ENCODE measurements at regions not wholly inside any gene's neighbourhood (a gene's known extent, or its start where the extent isn't known, plus 50 kb on each side); places are given as distances from the start of the nearest gene placed in this dataset.

- Histone ChIP-seq H3K27me3 (replicated peaks; ENCODE audit: insufficient read depth) (no peaks in the 10 kb centered on the region; the same call in 1 of the 2 replicates), H3K27ac (no peak overlapping the region), H3K79me2 (ENCODE audit: insufficient read depth) (no peaks in the 10 kb centered on the region), H3K9ac (no peak overlapping the region), H3K4me3 (no peak overlapping the region), H3K9me2 (ENCODE audit: insufficient read depth) (no peaks in the 10 kb centered on the region), H3F3A (ENCODE audit: insufficient read depth) (no peaks in the 10 kb centered on the region), H3K9me3 (ENCODE audit: low read depth) (no peaks in the 10 kb centered on the region), H3K36me3 (ENCODE audit: low read depth) (no peaks in the 10 kb centered on the region), H2AFZ (no peak overlapping the region), H3K4me2 (ENCODE audit: unreplicated experiment) (no peak overlapping the region), H4K20me1 (ENCODE audit: insufficient read depth) (no peaks in the 10 kb centered on the region), H3K4me1 (ENCODE audit: insufficient read depth) (no peaks in the 10 kb centered on the region)
- in situ Hi-C loops (cut with MboI) = no loop called here
- WGBS, 2 experiments (ENCODE audit: low coverage in 1 of 2, low lambda C conversion rate in 2 of 2, missing lambda C conversion rate in 2 of 2) = 24 to 27% methylated on average over 6 of the region's 6 CpGs
- TF ChIP-seq EZH2 (IDR thresholded peaks at IDR 0.05; ENCODE audit: insufficient read depth, poor library complexity, severe bottlenecking) = no peak
- no peak for TF ChIP-seq EZH2phosphoT487 (IDR thresholded peaks at IDR 0.05; ENCODE audit: insufficient read depth, low read depth)
- DNase-seq = no peak
Measured at GRCh38 chr1:209455661-209456358, 127.7 kb upstream of the CAMK1G start.

GRCh38 chr1:209456878-209457277 is 126.6 kb upstream of the CAMK1G start:
- no peaks in the 10 kb centered on the region for H3K9me3 ChIP-seq (ENCODE audit: low read depth)
- H4K20me1 ChIP-seq (ENCODE audit: insufficient read depth) = no peaks in the 10 kb centered on the region
- DNase-seq = peak; percentile 17
- no peaks in the 10 kb centered on the region for H3K36me3 ChIP-seq (ENCODE audit: low read depth)
- H3F3A ChIP-seq (ENCODE audit: insufficient read depth) = no peaks in the 10 kb centered on the region
- no peak overlapping the region for H3K4me2 ChIP-seq (ENCODE audit: unreplicated experiment)
- no peak overlapping the region for H3K27ac ChIP-seq
- H3K9ac ChIP-seq = no peak overlapping the region
- H3K4me1 ChIP-seq (ENCODE audit: insufficient read depth) = no peaks in the 10 kb centered on the region
- H2AFZ ChIP-seq = no peak overlapping the region
- WGBS, 2 experiments (ENCODE audit: low coverage in 1 of 2, low lambda C conversion rate in 2 of 2, missing lambda C conversion rate in 2 of 2) = 12 to 15% methylated on average over 1 of the region's 1 CpG
- in situ Hi-C loops (cut with MboI) = no loop called here
- no peaks in the 10 kb centered on the region for H3K79me2 ChIP-seq (ENCODE audit: insufficient read depth)
- TF ChIP-seq EZH2 (IDR thresholded peaks at IDR 0.05; ENCODE audit: insufficient read depth, poor library complexity, severe bottlenecking) = no peak
- no peak for TF ChIP-seq EZH2phosphoT487 (IDR thresholded peaks at IDR 0.05; ENCODE audit: insufficient read depth, low read depth)
- H3K4me3 ChIP-seq = no peak overlapping the region
- H3K9me2 ChIP-seq (ENCODE audit: insufficient read depth) = no peaks in the 10 kb centered on the region
- H3K27me3 ChIP-seq (replicated peaks; ENCODE audit: insufficient read depth) = no peaks in the 10 kb centered on the region; the same call in 1 of the 2 replicates

DNA sequence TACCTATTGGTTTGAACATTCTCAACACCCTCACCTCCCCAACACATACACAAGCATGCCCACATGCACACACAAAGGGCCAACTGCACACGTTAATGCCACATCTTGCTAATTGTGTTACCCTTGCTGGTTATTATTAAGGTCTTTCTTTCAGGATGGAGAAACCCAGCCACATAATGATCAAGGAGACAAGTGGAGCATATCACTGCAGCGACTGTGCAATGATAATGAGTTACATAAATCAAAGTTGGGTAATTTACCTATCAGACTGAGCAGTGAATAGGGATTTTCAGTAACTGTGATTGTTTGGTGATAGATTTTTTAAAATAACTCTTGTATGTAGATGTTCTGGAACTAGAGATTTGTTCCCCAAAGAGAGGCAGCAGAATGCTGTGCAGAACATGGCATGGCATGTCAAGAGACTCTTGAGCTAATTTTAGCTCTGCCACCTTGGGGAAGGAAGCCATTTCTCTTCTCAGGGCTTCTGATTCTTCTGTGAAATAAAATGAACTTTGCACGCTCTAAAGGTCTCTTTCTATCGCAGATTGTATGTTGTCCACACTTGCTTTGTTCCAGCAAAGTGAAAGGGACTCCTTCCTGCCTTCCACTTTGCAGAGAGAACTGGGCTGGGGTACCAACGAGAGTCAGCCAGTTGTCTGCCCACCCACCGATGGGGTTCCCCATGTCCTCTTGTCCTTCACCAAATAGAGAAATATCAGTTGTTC is 126.0 kb upstream of the CAMK1G start:
- no peaks in the 10 kb centered on the region; the same call in 1 of the 2 replicates for H3K27me3 ChIP-seq (replicated peaks; ENCODE audit: insufficient read depth)
- H3K9ac ChIP-seq = no peak overlapping the region
- no peaks in the 10 kb centered on the region for H3K9me3 ChIP-seq (ENCODE audit: low read depth)
- no peaks in the 10 kb centered on the region for H3K4me1 ChIP-seq (ENCODE audit: insufficient read depth)
- H3K27ac ChIP-seq = no peak overlapping the region
- no peak overlapping the region for H3K4me3 ChIP-seq
- no peaks in the 10 kb centered on the region for H3K79me2 ChIP-seq (ENCODE audit: insufficient read depth)
- no peak overlapping the region for H3K4me2 ChIP-seq (ENCODE audit: unreplicated experiment)
- no peak overlapping the region for H2AFZ ChIP-seq
- 79% methylated on average over 6 of the region's 6 CpGs for WGBS, 2 experiments (ENCODE audit: low coverage in 1 of 2, low lambda C conversion rate in 2 of 2, missing lambda C conversion rate in 2 of 2)
- in situ Hi-C loops (cut with MboI) = no loop called here
- no peaks in the 10 kb centered on the region for H3K36me3 ChIP-seq (ENCODE audit: low read depth)
- no peak for DNase-seq
- TF ChIP-seq EZH2 (IDR thresholded peaks at IDR 0.05; ENCODE audit: insufficient read depth, poor library complexity, severe bottlenecking) = no peak
- TF ChIP-seq EZH2phosphoT487 (IDR thresholded peaks at IDR 0.05; ENCODE audit: insufficient read depth, low read depth) = no peak
- H3K9me2 ChIP-seq (ENCODE audit: insufficient read depth) = no peaks in the 10 kb centered on the region
- no peaks in the 10 kb centered on the region for H4K20me1 ChIP-seq (ENCODE audit: insufficient read depth)
- H3F3A ChIP-seq (ENCODE audit: insufficient read depth) = no peaks in the 10 kb centered on the region

DNA sequence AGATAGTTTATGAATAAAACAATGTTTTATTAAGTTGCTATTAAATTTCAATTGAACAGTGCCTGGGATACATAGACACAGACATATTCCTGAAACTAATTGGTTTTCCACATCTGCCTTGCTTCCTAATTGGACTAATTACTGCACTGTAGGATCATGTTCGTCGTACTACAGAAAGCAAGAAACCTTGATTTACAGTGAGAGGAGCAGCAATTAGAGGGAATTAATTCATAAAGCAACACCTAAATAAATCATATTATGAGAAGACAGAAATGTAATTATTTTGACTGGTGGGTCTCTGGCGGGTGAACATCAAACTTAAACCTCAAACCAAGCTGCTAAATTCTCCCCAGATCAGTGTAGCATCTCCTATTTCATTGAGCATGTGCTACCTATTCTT is 124.6 kb upstream of the CAMK1G start:
- H3K9me2 ChIP-seq (ENCODE audit: insufficient read depth) = no peaks in the 10 kb centered on the region
- in situ Hi-C loops (cut with MboI) = no loop called here
- H3K9ac ChIP-seq = no peak overlapping the region
- no peaks in the 10 kb centered on the region for H3K79me2 ChIP-seq (ENCODE audit: insufficient read depth)
- no peak overlapping the region for H2AFZ ChIP-seq
- H3F3A ChIP-seq (ENCODE audit: insufficient read depth) = no peaks in the 10 kb centered on the region
- no peak overlapping the region for H3K4me2 ChIP-seq (ENCODE audit: unreplicated experiment)
- H4K20me1 ChIP-seq (ENCODE audit: insufficient read depth) = no peaks in the 10 kb centered on the region
- H3K4me3 ChIP-seq = no peak overlapping the region
- H3K36me3 ChIP-seq (ENCODE audit: low read depth) = no peaks in the 10 kb centered on the region
- H3K9me3 ChIP-seq (ENCODE audit: low read depth) = no peaks in the 10 kb centered on the region
- H3K27ac ChIP-seq = no peak overlapping the region
- no peaks in the 10 kb centered on the region; the same call in 1 of the 2 replicates for H3K27me3 ChIP-seq (replicated peaks; ENCODE audit: insufficient read depth)
- no peaks in the 10 kb centered on the region for H3K4me1 ChIP-seq (ENCODE audit: insufficient read depth)
- 59 to 69% methylated on average over 3 of the region's 3 CpGs for WGBS, 2 experiments (ENCODE audit: low coverage in 1 of 2, low lambda C conversion rate in 2 of 2, missing lambda C conversion rate in 2 of 2)
- TF ChIP-seq EZH2 (IDR thresholded peaks at IDR 0.05; ENCODE audit: insufficient read depth, poor library complexity, severe bottlenecking) = no peak
- TF ChIP-seq EZH2phosphoT487 (IDR thresholded peaks at IDR 0.05; ENCODE audit: insufficient read depth, low read depth) = no peak
- DNase-seq = no peak
